NB4 (cell line): ENCODE measurements at regions not wholly inside any gene's neighbourhood (a gene's known extent, or its start where the extent isn't known, plus 50 kb on each side); places are given as distances from the start of the nearest gene placed in this dataset.
"Not testable (repeated sequence)": the region's sequence is repeated elsewhere in the genome, so short reads cannot be mapped to it uniquely, and the experiment has no call there.

ENCODE experiments used
- DNase-seq: peaks from one replicate; pipeline ENCODE4 v3.0.0; 2010; ENCODE audit warnings: low read depth
- H3K4me3 ChIP-seq: one replicate; pipeline ENCODE4 v1.5.1; 2011; ENCODE audit warnings: mild to moderate bottlenecking, low read depth, low read length, moderate library complexity
- CTCF ChIP-seq: IDR thresholded peaks from one replicate; pipeline ENCODE4 v1.5.1; 2012; ENCODE audit warnings: low read depth, low read length
- MAX ChIP-seq: IDR thresholded peaks from 2 replicates; pipeline ENCODE4 v1.6.1; 2011; ENCODE audit warnings: low read depth, low read length
- MYC ChIP-seq: IDR thresholded peaks from 2 replicates; pipeline ENCODE4 v1.6.1; 2011; ENCODE audit warnings: low read depth, low read length
- POLR2A ChIP-seq: IDR thresholded peaks from 2 replicates; pipeline ENCODE4 v1.6.1; 2011; ENCODE audit warnings: mild to moderate bottlenecking; ENCODE audit not compliant: insufficient read length; ENCODE audit errors: extremely low read depth

GRCh38 chr10:120229641-120230040 is 227.4 kb upstream of the PLPP4 start:
- TF ChIP-seq MYC (no peak), MAX (no peak), POLR2A (no peak), CTCF (no peak)
- no peak overlapping the region for H3K4me3 ChIP-seq
- no peak for DNase-seq

- not testable (repeated sequence) for H3K4me3 ChIP-seq, DNase-seq
These were observed 217.3 kb upstream of the PLPP4 start for GRCh38 chr10:120239695-120240094.

GRCh38 chr10:120251821-120252442 is 205.1 kb upstream of the PLPP4 start:
- no peak for DNase-seq
- TF ChIP-seq POLR2A (no peak), MAX (no peak), MYC (no peak), CTCF (no peak)
- H3K4me3 ChIP-seq, result no peak overlapping the region

- no peak for DNase-seq
- no peak overlapping the region for H3K4me3 ChIP-seq
- TF ChIP-seq POLR2A (no peak), MAX (no peak), MYC (no peak), CTCF (no peak)
These were observed 203.9 kb upstream of the PLPP4 start for GRCh38 chr10:120253131-120253530.

- no peak for TF ChIP-seq MYC
- no peak for TF ChIP-seq POLR2A
- no peak for TF ChIP-seq MAX
- TF ChIP-seq CTCF, result no peak
These were observed 196.6 kb upstream of the PLPP4 start for GRCh38 chr10:120260456-120260855.

GRCh38 chr10:120262857-120263547 is 194.0 kb upstream of the PLPP4 start:
- no peak for TF ChIP-seq MAX
- TF ChIP-seq CTCF, result no peak
- TF ChIP-seq MYC, result no peak
- no peak for TF ChIP-seq POLR2A
- DNase-seq, result no peak
- H3K4me3 ChIP-seq, result no peak overlapping the region

More at GRCh38 chr10:120260456-120260855, 196.6 kb upstream of the PLPP4 start:
- H3K4me3 ChIP-seq, result no peak overlapping the region
- DNase-seq, result no peak
